HG03196 (cell line): ENCODE measurements at regions not wholly inside any gene's neighbourhood (a gene's known extent, or its start where the extent isn't known, plus 50 kb on each side); places are given as distances from the start of the nearest gene placed in this dataset.
"Not testable (repeated sequence)": the region's sequence is repeated elsewhere in the genome, so short reads cannot be mapped to it uniquely, and the experiment has no call there.

Experiments
- ATAC-seq: cut with Tn5 transposase; IDR thresholded peaks from one replicate; pipeline ENCODE4 v1.9.1; 2021; ENCODE audit not compliant: unreplicated experiment

- ATAC-seq, result no peak
Measured at GRCh38 chr13:75963302-75963701, 327.2 kb downstream of the LMO7 start.

GRCh38 chr13:75961911-75962310 lies 325.8 kb downstream of the LMO7 start:
- ATAC-seq, result no peak

- ATAC-seq, result peak; percentile 78
Measured at GRCh38 chr13:75960538-75960994, 324.4 kb downstream of the LMO7 start.

- ATAC-seq, result no peak
Measured at GRCh38 chr13:75959861-75960481, 323.8 kb downstream of the LMO7 start.

GRCh38 chr13:75953589-75953988 lies 317.5 kb downstream of the LMO7 start:
- not testable (repeated sequence) for ATAC-seq

- no peak for ATAC-seq
Measured at GRCh38 chr13:75947448-75947847, 311.3 kb downstream of the LMO7 start.

- no peak for ATAC-seq
Measured at GRCh38 chr13:75946536-75947284, 310.6 kb downstream of the LMO7 start.

GRCh38 chr13:75945841-75946482 lies 309.8 kb downstream of the LMO7 start:
- ATAC-seq, result no peak

- ATAC-seq, result no peak
Measured at GRCh38 chr13:75938811-75939560, 302.9 kb downstream of the LMO7 start.

GRCh38 chr13:75936791-75937190 lies 300.7 kb downstream of the LMO7 start:
- no peak for ATAC-seq

- ATAC-seq, result no peak
Measured at GRCh38 chr13:75935805-75936204, 299.7 kb downstream of the LMO7 start.

GRCh38 chr13:75934889-75935288 lies 298.8 kb downstream of the LMO7 start:
- no peak for ATAC-seq

GRCh38 chr13:75932636-75933035 lies 296.5 kb downstream of the LMO7 start:
- no peak for ATAC-seq

- no peak for ATAC-seq
Measured at GRCh38 chr13:75931116-75931515, 295.0 kb downstream of the LMO7 start.

- ATAC-seq, result no peak
Measured at GRCh38 chr13:75929076-75929475, 292.9 kb downstream of the LMO7 start.

GRCh38 chr13:75927183-75927669 lies 291.1 kb downstream of the LMO7 start:
- no peak for ATAC-seq

GRCh38 chr13:75920536-75920935 lies 284.4 kb downstream of the LMO7 start:
- ATAC-seq, result no peak

GRCh38 chr13:75919660-75920199 lies 283.6 kb downstream of the LMO7 start:
- ATAC-seq, result no peak

GRCh38 chr13:75915066-75915465 lies 278.9 kb downstream of the LMO7 start:
- no peak for ATAC-seq

GRCh38 chr13:75913925-75914324 lies 277.8 kb downstream of the LMO7 start:
- no peak for ATAC-seq

GRCh38 chr13:75910591-75910990 lies 274.5 kb downstream of the LMO7 start:
- ATAC-seq, result no peak
